SHP77 (cell line): ENCODE measurements at regions not wholly inside any gene's neighbourhood (a gene's known extent, or its start where the extent isn't known, plus 50 kb on each side); places are given as distances from the start of the nearest gene placed in this dataset.
"Not testable (repeated sequence)": the region's sequence is repeated elsewhere in the genome, so short reads cannot be mapped to it uniquely, and the experiment has no call there.

Source experiments
- DNase-seq, 2 experiments: peaks; one replicate each; lab custom pipeline; 2025; lab: John Stamatoyannopoulos, UW

DNA sequence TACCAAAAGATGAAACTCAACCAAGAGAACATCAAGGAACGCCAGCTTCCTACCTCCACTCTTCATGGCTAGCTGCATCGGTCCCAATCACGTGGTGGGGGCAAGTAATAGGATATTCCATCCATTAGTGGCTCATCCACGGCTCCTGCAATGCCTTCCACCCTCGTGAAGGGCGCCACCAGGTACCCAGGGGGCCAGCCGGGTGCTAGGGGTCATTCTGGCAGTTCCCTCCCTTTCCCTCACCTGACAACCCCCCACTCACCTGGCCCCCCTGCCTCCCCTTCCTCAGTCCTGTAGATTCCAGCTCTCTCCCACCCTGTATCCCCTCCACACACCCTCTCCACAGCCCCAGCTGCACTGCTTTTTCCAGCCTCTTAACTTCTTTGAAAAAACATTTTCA, 161.9 kb downstream of the URI1 start:
- no peak for DNase-seq

DNA sequence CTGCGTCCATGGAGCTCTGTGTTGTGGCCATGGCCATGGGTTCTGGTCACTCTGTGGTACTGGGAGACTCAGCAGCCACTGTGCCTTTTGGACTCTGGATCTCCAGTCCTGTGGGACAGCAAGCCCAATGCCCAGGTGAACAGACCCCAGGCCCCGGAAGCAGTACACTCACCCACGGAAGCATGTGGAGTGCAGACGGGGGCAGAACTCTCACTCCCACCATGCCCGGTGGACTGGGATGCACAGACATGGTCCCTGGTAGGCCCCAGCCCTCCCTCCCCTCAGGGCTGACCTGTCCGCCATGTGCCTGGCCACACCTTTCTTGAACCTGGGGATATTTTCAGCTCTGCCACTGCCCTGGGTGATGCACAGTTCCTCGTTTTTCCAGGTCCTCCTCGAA, 163.3 kb downstream of the URI1 start:
- no peak for DNase-seq

DNA sequence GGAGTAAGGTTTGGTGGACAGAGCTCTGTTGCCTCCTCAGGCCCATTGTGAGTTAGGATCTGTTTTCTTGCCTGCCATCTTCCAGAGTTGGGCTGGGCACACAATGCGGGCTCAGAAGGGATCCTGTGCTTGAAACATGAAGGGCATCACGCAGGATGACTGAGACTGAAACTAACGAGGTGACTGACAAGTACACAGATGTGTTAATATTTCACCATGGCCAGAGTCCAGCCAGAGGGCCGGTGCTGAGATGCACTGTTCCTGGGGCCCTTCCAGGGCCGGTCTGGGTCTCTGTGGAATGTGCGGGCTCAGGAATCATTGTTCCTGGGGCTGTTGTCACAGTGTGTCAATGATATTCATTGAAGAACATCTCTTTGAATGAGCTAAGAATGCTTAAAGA, 163.7 kb downstream of the URI1 start:
- no peak for DNase-seq

DNA sequence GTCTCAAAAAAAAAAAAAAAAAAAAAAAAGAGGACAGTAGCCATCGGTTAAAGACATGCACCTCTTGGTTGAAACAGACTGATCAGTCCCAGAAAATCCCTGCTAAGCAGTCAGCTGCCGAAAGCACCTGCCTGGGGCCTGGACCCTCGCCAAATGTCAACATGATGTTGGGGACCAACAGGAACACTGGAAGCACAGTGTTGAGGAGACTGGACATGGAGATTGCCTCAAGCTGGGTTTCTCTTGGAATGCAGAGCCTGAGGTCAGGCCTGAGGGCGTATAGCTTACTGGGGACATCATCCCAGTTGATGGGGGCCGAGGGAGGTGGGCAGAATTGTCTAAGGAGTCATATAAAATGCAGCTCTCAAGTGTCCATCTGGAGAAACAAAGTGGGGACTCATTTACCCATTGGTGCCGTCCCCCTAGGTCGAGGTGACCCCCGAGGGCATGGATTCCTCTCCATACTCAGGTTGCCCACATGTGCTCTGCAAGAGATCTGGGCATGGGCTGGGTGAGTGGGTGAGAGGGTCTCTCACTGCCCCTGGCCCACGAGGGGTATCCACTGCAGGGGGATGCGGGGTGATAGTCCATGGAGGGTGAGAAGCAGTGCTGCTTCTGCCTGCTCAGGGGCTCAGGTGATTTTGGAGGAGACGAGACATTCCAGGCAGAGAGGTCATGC, 164.5 kb downstream of the URI1 start:
- peak in 1 of 2 experiments; percentile 8 for DNase-seq

DNA sequence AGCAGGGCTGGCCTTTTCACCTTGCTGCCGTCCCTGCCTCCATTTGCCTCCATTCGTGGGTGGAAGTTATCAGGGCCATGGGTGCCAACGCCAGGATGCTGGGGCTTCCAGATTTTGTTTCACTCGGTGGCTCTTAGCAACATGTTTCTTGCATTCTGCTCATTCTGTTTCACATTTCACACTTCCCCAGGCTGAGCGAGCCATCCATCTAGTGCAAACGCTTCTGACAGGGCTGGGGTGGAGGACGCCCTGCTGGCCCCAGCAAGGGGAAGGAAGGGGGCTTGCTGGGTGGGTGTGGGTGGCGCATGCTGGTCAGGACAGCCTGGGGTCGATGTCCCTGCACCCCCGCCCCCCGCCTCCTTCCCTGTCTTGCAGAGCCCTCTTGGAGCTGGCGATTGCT, 165.2 kb downstream of the URI1 start:
- no peak for DNase-seq

DNA sequence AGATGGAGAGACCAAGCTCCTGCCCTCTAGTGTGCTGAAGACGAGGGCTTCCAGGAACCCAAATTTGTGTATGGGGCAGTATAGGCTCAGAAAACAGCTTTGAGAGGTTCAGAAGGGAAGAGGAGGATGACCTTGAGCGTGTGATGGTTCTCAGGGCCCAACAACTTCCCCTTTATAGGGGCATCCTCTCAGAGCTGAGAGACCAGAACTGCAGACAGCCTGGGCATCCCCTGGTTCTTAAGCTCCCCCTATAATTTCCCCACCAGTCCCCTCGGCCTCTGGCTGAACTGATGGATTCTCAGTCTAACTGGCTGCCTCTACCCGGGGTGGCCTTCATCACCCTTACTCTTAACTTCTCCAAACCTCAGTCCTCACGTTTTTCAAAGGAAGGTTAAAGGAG, 167.5 kb downstream of the URI1 start:
- DNase-seq = no peak

DNA sequence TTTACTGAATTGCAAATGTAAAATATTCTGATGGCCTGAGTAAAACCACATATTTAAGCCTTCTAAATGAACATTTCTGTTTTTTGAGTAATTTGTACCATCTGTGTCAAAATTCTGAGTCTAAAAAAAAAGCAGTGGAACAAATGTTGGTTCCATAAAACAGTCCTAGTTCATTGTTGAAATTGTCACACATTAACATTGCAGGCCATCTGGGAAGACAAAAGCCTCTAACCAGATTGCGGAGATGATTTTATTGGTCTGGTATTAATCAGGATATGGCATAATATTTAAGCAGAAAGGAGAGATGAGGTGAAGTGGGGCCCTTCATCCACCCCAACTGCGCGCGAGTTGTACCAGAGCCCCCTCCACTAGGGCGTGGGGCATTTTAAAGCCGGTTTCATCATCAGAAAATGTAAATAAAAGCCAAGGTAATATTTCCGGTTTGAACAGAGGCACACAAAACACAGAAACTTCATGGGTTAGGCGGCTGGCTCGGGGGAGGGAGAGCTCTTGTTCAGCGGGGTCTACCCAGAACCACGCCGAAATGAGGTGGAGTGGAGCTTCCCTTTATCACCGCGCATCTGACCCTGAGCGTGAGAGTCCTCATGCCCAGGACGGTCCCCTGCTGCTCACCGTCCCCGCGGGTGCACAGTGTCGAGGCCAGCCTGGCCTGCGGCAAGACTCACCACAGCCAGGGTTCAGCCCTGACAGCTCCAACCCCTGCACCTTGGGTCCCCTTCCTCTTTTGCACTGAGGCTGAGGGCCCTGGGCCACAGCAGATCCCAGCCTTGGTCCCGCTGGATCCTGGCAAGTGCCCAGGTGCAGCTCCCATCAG, 169.2 kb downstream of the URI1 start:
- no peak for DNase-seq

DNA sequence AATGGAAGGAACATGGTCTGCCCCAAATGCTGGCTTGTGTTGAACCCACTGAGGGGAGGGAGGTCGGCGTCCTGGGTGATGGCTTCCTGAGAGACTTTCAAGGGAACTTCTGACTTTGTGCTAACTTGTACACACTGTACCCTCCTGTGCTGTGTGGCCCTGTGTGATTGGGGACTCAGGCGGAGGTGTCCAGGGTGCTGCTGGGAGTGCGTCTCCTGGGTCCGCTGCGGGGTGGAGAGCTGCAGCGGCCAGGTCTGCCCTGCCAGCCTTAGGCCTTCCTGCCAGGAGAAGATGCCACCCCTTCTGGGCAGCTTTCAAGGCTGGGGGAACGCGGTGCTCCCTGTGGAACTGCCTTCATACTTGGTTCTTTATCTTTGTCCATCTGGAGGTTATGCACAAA, 170.1 kb downstream of the URI1 start:
- DNase-seq = no peak

DNA sequence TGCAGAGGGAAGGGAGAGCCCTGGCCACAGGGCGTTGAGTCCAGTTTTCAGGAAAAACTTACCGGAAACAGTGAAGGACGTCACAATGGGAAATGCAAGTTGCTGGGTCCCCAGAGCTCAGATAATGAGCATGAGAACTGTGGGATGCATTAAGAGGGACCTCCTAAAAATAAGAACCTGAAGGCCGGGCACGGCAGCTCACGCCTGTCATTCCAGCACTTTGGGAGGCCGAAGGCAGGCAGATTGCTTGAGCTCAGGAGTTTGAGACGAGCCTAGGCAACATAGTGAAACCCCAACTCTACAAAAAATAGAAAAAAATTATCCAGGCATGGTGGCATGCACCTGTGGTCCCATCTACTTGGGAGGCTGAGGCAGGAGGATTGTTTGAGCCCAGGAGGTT, 170.6 kb downstream of the URI1 start:
- no peak for DNase-seq

DNA sequence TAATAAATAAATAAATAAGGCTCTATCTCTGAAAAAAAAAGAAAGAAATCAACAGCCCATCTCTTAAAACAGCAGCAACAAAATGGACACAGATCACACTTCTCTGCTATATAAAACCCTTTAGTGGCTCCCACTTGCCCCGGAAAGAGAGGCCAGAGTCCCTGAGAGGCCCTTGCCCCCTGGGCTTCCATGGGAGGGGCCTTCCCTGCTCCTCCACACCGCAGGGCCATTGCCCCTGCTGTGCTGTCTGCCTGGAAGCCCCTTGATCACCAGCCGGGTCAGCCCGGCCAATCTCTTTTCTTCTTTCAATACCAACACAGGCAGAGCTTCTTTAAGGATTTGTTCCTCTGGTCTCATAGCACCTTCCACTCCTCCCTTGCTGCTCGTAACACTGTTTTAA, 171.1 kb downstream of the URI1 start:
- DNase-seq = no peak

DNA sequence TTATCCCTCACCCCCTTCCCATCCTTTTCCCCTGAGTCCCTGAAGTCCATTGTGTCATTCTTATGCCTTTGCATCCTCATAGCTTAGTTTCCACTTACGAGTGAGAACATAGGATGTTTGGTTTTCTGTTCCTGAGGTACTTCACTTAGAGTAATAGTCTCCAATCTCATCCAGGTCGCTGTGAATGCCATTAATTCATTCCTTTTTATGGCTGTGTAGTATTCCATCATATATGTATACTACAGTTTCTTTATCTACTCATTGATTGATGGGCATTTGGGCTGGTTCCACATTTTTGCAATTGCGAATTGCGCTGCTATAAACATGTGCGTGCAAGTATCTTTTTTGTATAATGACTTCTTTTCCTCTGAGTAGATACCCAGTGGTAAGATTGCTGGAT, 172.1 kb downstream of the URI1 start:
- DNase-seq = not testable (repeated sequence)

DNA sequence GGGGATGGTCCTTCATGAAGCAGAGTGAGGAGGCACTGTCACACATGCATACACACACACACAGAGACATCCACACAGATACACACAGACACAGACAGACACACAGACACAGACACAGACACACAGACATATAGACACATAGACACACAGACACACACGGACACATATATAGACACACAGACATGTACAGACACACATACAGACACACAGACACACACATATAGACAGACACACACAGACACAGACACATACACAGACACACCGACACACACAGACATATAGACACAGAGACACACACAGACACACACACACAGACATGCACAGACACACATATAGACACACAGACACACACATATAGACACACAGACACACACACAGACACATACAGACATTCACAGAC, 173.9 kb downstream of the URI1 start:
- no peak for DNase-seq

DNA sequence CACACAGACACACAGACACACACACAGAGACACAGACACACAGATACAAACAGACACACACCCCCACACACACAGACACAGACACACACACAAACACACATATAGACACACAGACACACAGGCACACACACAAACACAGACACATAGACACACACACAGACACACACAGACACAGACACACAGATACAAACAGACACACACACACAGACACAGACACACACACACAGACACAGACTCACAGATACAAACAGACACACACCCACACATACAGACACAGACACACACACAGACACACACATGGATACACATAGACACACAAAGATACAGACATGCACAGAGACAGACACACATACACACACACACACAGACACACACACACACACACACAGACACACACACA, 174.5 kb downstream of the URI1 start:
- no peak for DNase-seq

DNA sequence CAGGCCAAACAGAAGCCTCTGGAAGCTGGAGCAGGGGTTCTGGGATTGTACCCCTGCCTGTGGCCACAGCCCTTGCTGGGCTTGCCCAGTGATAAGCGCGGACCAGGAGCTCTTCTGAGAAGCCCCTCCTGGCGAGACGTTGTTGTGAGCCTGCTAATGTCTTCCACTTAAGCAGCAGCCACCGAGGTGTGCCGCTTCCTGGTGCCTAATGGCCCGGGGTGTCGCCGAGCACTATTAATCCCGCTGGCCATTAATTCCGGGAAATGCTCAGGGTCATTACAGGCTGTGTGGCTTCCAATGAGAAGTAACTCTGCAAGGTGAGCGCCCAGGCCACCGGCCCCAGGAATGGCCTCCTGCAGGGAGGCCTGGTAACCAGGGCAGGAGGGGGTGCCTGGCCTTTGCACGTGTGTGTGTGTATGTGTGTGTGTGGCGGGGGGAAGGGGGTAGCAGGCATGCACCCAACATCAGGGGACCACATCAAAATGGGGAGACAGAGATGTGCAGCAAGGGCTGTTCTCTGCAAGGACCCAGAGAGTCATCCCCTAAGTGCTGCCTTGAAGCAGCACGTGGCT, 175.0 kb downstream of the URI1 start:
- no peak for DNase-seq

DNA sequence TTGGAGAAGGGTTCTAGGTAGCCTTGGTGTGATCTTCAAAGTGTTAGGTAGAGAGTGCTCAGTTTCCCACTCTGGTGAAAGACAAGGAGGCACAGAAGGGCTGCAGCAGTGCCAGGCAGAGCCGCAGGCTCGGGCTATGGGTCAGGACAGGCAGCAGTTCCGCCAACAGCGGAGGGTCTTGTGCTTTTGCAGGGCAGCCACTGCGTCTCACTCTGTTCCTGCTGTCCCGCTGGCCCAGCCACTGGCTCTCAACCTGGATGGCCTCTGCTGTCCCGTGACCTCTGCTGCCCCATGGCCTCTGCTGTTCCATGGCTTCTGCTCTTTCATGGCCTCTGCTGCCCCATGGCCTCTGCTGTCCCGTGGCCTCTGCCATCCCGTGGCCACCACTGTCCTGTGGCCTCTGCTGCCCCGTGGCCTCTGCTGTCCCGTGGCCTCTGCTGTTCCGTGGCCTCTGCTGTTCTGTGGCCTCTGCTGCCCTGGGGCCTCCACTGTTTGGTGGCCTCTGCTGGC, 175.7 kb downstream of the URI1 start:
- DNase-seq = no peak

DNA sequence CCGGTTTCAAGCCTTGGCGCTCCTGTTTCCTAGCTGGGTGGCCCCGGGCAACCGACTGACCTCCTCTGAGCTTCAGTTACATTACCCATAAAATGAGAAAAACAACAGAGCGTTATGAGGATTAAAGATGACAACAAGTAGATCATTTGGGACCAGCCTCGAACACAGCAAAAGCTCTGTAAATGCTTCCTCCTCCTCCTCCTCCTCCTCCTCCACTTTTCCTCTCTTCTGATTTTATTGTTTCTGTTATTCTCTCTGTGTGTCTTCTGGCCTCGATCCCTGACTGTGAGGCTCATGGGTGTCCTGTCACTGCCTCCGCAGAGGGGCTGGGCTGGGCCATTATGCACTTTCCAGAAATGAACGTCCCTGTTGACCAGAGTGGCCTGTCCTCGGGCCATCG, 176.2 kb downstream of the URI1 start:
- DNase-seq = no peak

DNA sequence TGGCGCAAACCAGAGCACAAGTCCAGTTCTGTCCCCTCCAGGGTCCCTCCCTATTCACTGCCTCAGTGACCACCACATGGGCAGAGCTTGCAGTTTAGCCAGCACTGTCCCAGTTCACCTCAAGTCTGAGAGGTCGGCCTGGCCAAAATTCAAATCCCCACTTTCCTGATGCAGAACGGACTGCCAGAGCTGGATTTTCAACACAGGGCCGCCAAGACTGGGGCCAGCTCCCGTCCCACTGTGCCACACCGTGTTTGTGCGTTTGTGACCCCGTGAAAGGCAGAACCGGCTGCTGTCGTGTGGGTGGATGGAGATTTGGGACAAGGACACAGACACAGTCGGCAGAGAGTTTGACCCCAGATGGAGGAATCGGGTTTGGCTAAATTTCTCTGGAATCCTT, 176.7 kb downstream of the URI1 start:
- no peak for DNase-seq

DNA sequence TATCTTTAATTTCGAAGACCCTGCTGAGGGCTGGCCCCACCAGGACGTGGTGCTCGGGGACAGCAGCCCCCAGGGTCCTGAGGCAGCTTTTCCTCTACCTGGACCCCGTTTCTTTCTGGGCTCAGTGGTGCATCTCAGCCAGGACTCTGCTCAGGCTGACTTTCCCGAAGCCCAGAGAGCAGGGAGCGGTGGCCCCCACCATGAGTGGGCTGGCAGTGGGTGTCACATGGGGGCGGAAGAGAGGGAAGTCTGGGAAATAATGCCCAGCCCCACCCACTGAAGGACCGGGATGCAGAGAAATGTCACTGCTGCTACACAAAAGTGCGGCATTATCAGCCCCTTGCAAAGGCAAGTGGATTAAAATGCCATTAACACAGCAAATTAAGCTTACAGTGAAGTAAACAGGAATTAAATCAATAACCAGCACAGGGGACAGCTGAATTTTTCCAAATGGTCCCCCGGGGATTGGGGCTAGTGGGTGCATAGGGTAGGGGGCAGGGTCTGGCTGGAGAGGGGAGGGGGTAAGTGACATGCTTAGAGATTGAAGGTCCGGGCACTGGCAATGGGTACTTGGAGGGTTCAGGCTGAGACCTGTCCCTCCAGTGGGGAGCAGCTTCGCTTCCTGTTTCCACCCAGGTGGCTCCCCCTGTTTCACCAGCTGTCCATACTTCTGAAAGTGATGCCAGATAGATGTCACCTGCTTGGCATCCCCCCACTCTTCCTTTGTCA, 177.3 kb downstream of the URI1 start:
- no peak for DNase-seq

DNA sequence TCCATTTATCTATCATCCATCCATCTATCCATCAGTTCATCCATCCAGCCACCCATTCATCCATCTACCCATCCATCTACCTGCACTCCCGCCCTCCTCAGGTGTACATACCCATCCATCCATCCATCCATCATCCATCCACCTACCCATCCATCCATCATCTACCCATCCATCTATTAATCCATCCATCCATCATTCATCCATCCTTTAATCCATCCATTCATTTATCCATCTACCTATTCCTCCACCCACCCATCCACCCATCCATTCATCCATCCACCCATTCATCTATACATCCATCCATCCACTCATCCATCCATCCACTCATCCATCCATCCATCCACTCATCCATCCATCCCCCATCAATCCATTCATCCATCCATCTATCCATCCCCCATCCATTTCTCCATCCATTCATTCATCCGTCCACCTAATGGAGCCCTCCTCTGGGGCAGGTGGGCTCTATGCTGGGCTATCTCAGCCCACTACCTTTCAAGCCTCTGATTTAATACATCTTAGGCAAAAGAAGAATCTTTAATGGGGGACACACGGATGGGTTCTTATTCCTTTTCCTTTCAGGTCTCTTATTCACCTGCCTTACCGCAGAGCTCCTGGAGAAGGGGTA, 178.9 kb downstream of the URI1 start:
- no peak for DNase-seq

DNA sequence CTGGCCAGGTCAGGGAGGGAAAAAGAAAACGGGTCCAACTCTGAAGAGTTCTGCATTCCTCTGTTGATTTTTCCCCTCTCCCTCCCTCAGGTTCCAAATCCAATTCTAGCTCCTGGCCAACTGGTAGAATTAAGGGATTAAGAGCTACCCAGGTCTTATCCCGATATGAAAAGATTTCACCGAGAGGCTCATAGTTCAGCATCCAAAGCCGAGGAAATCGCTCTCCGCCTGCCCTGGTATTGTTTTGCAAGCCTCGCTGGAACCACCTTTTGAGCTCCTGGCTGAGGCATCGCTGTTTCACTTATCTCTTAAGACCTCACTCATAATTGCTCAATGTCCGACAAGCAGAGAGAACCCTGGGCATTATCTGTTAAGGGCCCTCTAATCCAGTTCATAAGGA, 180.4 kb downstream of the URI1 start:
- DNase-seq = no peak

DNA sequence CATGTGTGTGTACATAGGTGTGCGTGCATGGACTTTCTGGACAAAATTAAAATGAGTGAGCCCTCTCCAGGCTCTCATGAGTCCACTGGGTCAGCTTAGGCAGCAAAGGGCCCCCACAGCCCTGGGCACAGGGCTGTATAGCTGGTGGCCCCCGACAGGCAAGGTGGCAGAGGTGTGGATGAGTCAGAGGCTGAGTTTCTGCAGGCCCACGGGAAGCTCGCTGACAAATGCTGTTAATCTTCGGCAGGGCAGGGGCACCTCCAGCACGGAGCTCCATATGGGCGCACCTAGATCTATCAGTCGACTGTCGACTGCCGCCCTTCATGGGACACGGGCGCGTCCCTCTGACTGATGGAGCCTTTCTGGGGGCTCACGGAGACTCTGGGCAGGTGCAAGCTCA, 181.1 kb downstream of the URI1 start:
- no peak for DNase-seq

DNA sequence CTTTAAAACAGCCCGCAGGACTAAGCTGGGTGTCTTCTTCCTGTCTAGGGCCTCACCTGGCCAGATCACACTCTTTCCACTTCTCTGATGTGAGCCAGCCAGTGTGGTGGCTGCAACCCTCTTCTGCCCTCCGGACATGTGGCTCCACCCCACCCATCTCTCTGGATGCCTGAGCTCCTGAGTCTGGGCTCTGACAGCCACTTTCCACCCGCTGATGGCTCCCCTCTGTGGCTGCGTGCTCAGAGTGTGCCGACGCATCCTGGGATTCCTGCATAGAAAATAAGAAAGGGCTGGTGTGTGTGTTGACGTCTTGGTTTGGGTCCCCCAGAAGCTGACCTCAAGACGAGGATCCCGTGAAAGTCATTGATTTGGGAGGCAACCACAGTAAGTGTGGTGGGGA, 181.6 kb downstream of the URI1 start:
- no peak for DNase-seq
